IPS-18a (cell line): ENCODE measurements at regions not wholly inside any gene's neighbourhood (a gene's known extent, or its start where the extent isn't known, plus 50 kb on each side); places are given as distances from the start of the nearest gene placed in this dataset.
A peak's percentile ranks its signal among the peaks of the same experiment; 100 is the strongest.

Source experiments
- H3K27ac ChIP-seq: one replicate; pipeline ENCODE4 v1.5.1; 2013; ENCODE audit warnings: low read length
- H3K27me3 ChIP-seq: one replicate; pipeline ENCODE4 v1.6.1; 2013; ENCODE audit warnings: mild to moderate bottlenecking, low read length; ENCODE audit not compliant: control insufficient read depth, insufficient read depth
- H3K36me3 ChIP-seq: one replicate; pipeline ENCODE4 v1.6.1; 2013; ENCODE audit warnings: low read depth, low read length; ENCODE audit not compliant: control insufficient read depth
- H3K4me1 ChIP-seq: one replicate; pipeline ENCODE4 v1.6.1; 2013; ENCODE audit warnings: low read depth, low read length; ENCODE audit not compliant: control insufficient read depth
- H3K4me3 ChIP-seq: one replicate; pipeline ENCODE4 v1.5.1; 2013; ENCODE audit warnings: low read length
- H3K9ac ChIP-seq: one replicate; pipeline ENCODE4 v1.6.1; 2013; ENCODE audit warnings: mild to moderate bottlenecking, low read length, moderate library complexity
- H3K9me3 ChIP-seq: one replicate; pipeline ENCODE4 v1.6.1; 2013; ENCODE audit warnings: low read depth, low read length; ENCODE audit not compliant: control insufficient read depth

- H3K36me3 ChIP-seq: no peaks in the 10 kb centered on the region
- H3K9me3 ChIP-seq: no peaks in the 10 kb centered on the region
- H3K27ac ChIP-seq: no peak overlapping the region
- no peak overlapping the region for H3K9ac ChIP-seq
- peaks cover 23% of the 10 kb centered on the region for H3K27me3 ChIP-seq
- H3K4me3 ChIP-seq: no peak overlapping the region
- peaks cover 18% of the 10 kb centered on the region for H3K4me1 ChIP-seq
Observed at GRCh38 chr11:114836161-114836560, 157.8 kb downstream of the NXPE2 start.

GRCh38 chr11:114844896-114845295 lies 166.6 kb downstream of the NXPE2 start:
- no peak overlapping the region for H3K27ac ChIP-seq
- no peak overlapping the region for H3K4me3 ChIP-seq
- no peaks in the 10 kb centered on the region for H3K9me3 ChIP-seq
- no peaks in the 10 kb centered on the region for H3K36me3 ChIP-seq
- peaks cover 15% of the 10 kb centered on the region for H3K4me1 ChIP-seq
- H3K9ac ChIP-seq: no peak overlapping the region
- peaks cover 3% of the 10 kb centered on the region for H3K27me3 ChIP-seq

- H3K27me3 ChIP-seq: peaks cover 3% of the 10 kb centered on the region
- no peak overlapping the region for H3K9ac ChIP-seq
Observed at GRCh38 chr11:114845766-114846415, 167.6 kb downstream of the NXPE2 start.

GRCh38 chr11:114846416-114846791 lies 168.1 kb downstream of the NXPE2 start:
- Histone ChIP-seq H3K9me3 (no peaks in the 10 kb centered on the region), H3K9ac (no peak overlapping the region), H3K27ac (no peak overlapping the region), H3K4me3 (no peak overlapping the region), H3K27me3 (peaks cover 3% of the 10 kb centered on the region), H3K36me3 (no peaks in the 10 kb centered on the region), H3K4me1 (peaks cover 26% of the 10 kb centered on the region)

More at GRCh38 chr11:114845766-114846415, 167.6 kb downstream of the NXPE2 start:
- Histone ChIP-seq H3K4me3 (no peak overlapping the region), H3K4me1 (peaks cover 22% of the 10 kb centered on the region), H3K27ac (no peak overlapping the region), H3K36me3 (no peaks in the 10 kb centered on the region), H3K9me3 (no peaks in the 10 kb centered on the region)

- no peak overlapping the region for H3K9ac ChIP-seq
- H3K9me3 ChIP-seq: no peaks in the 10 kb centered on the region
- no peak overlapping the region for H3K27ac ChIP-seq
- H3K27me3 ChIP-seq: peaks cover 3% of the 10 kb centered on the region
- H3K4me3 ChIP-seq: peak overlapping the region; percentile 26
- H3K36me3 ChIP-seq: no peaks in the 10 kb centered on the region
- peaks cover 26% of the 10 kb centered on the region for H3K4me1 ChIP-seq
Observed at GRCh38 chr11:114847306-114847975, 169.1 kb downstream of the NXPE2 start.

- H3K9me3 ChIP-seq: no peaks in the 10 kb centered on the region
- H3K27ac ChIP-seq: no peak overlapping the region
- H3K36me3 ChIP-seq: no peaks in the 10 kb centered on the region
- H3K4me1 ChIP-seq: peaks cover 26% of the 10 kb centered on the region
- no peak overlapping the region for H3K4me3 ChIP-seq
- H3K27me3 ChIP-seq: peaks cover 3% of the 10 kb centered on the region
- no peak overlapping the region for H3K9ac ChIP-seq
Observed at GRCh38 chr11:114848027-114848426, 169.7 kb downstream of the NXPE2 start.

- Histone ChIP-seq H3K36me3 (no peaks in the 10 kb centered on the region), H3K27me3 (no peaks in the 10 kb centered on the region), H3K4me1 (no peaks in the 10 kb centered on the region), H3K4me3 (no peak overlapping the region), H3K9ac (no peak overlapping the region), H3K9me3 (no peaks in the 10 kb centered on the region), H3K27ac (no peak overlapping the region)
Observed at GRCh38 chr11:114857281-114857680, 179.0 kb downstream of the NXPE2 start.

- H3K36me3 ChIP-seq: no peaks in the 10 kb centered on the region
- no peaks in the 10 kb centered on the region for H3K9me3 ChIP-seq
- no peak overlapping the region for H3K9ac ChIP-seq
- H3K4me3 ChIP-seq: no peak overlapping the region
- H3K4me1 ChIP-seq: no peaks in the 10 kb centered on the region
- H3K27ac ChIP-seq: no peak overlapping the region
- H3K27me3 ChIP-seq: no peaks in the 10 kb centered on the region
Observed at GRCh38 chr11:114864896-114865295, 186.6 kb downstream of the NXPE2 start.

- Histone ChIP-seq H3K36me3 (no peaks in the 10 kb centered on the region), H3K9me3 (no peaks in the 10 kb centered on the region), H3K4me1 (no peaks in the 10 kb centered on the region), H3K27ac (no peak overlapping the region), H3K9ac (no peak overlapping the region), H3K27me3 (no peaks in the 10 kb centered on the region), H3K4me3 (no peak overlapping the region)
Observed at GRCh38 chr11:114876234-114876633, 197.9 kb downstream of the NXPE2 start.

- Histone ChIP-seq H3K4me1 (no peaks in the 10 kb centered on the region), H3K4me3 (no peak overlapping the region), H3K27ac (no peak overlapping the region), H3K9ac (no peak overlapping the region), H3K9me3 (no peaks in the 10 kb centered on the region), H3K36me3 (no peaks in the 10 kb centered on the region), H3K27me3 (no peaks in the 10 kb centered on the region)
Observed at GRCh38 chr11:114877976-114878375, 199.6 kb downstream of the NXPE2 start.

- H3K27ac ChIP-seq: no peak overlapping the region
- no peaks in the 10 kb centered on the region for H3K36me3 ChIP-seq
- no peaks in the 10 kb centered on the region for H3K9me3 ChIP-seq
- H3K27me3 ChIP-seq: no peaks in the 10 kb centered on the region
- no peak overlapping the region for H3K9ac ChIP-seq
- no peaks in the 10 kb centered on the region for H3K4me1 ChIP-seq
- no peak overlapping the region for H3K4me3 ChIP-seq
Observed at GRCh38 chr11:114880442-114880841, 202.1 kb downstream of the NXPE2 start.

- Histone ChIP-seq H3K36me3 (no peaks in the 10 kb centered on the region), H3K9me3 (no peaks in the 10 kb centered on the region), H3K4me1 (no peaks in the 10 kb centered on the region), H3K9ac (no peak overlapping the region), H3K27me3 (no peaks in the 10 kb centered on the region), H3K4me3 (no peak overlapping the region), H3K27ac (no peak overlapping the region)
Observed at GRCh38 chr11:114883472-114883871, 205.1 kb downstream of the NXPE2 start.
